ENCODE measurements at regions not wholly inside any gene's neighbourhood (a gene's known extent, or its start where the extent isn't known, plus 50 kb on each side); places are given as distances from the start of the nearest gene placed in this dataset.

GRCh38 chr13:90091611-90092010 lies 1255.9 kb upstream of the MIR17HG start:
- no peak for TF ChIP-seq CTCF (IDR thresholded peaks at IDR 0.05)
- TF ChIP-seq POLR2A (IDR thresholded peaks at IDR 0.05): no peak

Data from esophagus squamous epithelium (tissue), 4 donors.